ENCODE measurements at regions not wholly inside any gene's neighbourhood (a gene's known extent, or its start where the extent isn't known, plus 50 kb on each side); places are given as distances from the start of the nearest gene placed in this dataset.
"Not testable (repeated sequence)": the region's sequence is repeated elsewhere in the genome, so short reads cannot be mapped to it uniquely, and the experiment has no call there.

DNA sequence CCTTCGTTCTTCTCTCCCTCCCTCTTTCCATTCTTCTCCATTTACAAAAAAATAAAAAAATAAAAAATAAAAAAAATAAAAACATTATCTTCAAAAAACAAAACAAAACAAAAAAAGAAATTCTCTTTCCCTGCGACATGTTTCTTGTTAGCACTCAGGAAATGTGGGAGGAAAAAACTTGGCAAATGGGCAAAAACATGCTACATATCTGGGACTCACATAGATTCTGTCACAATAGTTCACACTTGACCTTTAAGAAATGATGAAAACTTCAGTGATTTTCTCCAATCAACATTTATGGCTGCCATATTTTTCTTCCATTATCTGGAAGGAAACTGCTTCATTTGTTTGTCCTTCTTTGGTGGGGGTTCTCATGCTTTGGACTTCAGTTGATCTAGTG, 109.3 kb downstream of the PRKAB2 start:
- DNase-seq: no peak

DNA sequence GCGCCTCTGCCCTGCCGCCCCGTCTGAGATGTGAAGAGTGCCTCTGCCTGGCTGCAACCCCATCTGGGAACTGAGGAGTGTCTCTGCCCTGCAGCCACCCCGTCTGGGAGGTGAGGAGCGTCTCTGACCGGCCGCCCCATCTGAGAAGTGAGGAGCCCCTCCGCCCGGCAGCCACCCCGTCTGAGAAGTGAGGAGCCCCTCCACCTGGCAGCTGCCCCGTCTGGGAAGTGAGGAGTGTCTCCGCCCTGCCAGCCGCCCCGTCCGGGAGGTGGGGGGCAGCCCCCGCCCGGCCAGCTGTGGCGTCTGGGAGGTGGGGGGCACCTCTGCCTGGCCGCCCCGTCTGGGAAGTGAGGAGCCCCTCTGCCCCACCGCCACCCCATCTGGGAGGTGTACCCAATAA, 110.4 kb downstream of the PRKAB2 start:
- DNase-seq: not testable (repeated sequence)

DNA sequence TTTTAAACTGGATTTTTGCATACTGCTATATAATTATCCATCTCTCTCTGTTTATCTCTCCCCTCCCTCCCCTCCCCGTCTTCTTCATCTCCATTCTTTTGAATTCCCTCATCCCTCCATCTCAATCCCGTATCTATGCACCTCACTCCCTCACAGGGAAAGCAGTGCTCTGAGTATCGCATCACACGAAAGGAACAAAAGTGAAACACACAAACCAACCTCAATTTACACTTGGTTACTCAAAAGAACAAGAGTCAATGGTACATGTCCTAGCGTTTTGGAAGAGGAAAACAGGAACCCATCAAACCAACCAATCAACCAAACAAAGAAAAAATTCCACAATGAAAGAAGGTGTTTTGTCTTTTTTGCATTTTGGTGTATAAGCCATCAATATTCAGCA, 115.1 kb downstream of the NBPF12 start:
- no peak for DNase-seq

DNA sequence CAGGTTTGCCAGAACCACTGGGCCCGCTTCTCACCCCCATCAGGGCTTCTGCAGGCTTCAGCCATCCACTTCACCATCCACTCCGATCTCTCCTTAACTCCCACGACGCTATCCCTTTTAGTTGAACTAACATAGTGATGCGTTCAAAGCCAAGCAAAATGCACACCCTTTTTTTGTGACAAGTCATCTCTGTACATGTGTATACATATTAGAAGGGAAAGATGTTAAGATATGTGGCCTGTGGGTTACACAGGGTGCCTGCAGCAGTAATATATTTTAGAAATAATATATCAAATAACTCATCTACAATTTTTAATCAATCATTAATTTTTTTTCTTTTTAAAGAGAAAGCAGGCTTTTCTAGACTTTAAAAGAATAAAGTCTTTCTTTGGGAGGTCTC, 114.6 kb downstream of the NBPF12 start:
- DNase-seq: no peak

DNA sequence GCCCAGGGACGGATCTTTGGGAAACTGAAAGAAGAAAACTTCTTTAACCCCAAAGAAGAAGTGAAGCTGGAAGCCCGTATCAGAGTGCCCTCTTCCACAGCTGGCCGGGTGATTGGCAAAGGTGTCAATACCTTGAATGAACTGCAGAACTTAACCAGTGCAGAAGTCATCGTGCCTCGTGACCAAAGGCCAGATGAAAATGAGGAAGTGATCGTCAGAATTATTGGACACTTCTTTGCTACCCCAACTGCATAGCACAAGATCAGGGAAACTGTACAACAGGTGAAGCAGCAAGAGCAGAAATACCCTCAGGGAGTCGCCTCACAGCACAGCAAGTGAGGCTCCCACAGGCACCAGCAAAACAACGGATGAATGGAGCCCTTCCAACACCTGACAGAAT, 114.0 kb downstream of the NBPF12 start:
- DNase-seq: no peak

DNA sequence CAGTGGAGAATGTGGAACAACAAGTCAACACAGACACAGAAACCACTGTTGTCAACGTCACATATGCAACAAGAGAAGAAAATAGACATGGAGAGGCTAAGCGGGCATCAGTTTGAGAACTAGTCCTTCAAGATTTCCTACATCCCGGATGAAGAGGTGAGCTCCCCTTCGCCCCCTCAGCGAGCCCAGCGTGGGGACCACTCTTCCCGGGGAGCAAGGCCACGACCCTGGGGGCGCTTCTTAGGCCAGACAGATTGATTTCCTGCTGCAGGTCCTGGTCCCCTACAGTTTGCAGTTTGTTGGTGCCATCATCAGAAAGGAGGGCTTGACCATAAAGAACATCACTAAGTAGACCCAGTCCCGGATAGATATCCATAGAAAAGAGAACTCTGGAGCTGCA, 113.0 kb downstream of the NBPF12 start:
- no peak for DNase-seq

DNA sequence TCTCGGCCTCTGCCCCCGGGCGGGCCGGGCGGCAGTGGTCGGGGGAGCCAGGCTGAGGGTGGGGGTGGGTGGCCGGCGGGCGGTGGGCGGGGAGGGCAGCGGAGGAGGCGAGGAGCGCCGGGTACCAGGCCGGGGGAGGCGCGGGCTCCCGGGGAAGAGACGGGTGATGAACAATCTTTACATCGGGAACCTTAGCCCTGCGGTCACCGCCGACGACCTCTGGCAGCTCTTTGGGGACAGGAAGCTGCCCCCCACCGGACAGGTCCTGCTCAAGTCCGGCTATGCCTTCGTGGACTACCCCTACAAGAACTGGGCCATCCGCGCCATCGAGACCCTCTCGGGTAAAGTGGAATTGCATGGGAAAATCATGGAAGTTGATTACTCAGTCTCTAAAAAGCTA, 112.5 kb downstream of the NBPF12 start:
- DNase-seq: no peak

DNA sequence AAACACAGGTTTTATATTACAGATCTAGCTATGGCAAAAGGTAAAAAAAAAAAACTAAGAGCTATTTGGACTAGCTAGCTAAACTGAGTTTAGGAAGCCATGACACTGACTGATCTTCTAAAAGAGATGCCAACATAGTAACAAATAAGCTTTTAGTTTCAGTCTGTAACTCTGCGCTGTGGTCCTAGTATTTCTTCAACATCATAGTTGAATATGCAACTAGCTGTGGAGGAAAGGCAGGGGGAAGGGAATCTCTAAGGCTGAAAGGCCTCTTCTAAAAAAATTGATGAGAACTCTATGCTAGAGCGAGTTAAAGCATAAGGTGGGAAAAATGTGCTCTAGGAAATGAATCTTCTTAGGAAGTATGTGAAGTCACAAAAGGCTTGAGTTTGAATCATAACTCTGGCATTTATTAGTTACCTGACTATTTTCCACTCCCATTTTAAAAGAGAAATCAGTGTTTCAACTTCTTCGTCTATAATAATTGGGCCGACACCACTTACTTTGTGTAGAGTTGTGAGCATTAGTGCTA, 108.8 kb downstream of the NBPF12 start:
- not testable (repeated sequence) for DNase-seq

DNA sequence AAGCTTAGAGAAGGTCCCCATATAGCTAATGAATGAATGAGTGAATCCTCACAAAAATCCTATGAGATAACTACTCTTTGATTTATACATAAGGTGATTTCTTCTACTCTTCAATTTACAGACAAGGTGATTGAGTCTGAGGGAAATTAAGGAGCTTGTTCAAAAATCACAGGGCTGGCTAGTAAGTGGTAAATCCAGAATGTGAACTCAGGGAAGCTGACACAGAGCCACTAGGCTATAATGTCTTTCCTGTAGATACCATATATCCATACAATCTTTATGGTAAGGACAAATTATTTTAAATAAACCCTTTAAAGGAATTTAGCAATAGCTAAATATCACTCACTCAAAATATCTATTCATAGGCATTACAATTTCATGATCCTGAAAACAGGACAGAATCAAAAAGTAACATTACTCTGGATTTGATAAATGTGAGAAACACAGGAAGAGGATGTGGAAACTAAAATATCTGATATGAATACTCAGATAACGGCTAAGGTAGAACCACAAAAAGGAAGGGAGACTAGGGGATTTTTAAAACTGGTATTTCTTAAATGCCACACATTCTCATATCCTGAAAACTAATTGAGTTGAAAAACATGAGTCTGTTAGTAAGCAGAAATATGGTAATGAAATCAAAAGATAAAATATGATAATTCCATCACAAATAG, 108.2 kb downstream of the NBPF12 start:
- no peak for DNase-seq
